SU-DHL-6 (cell line): ENCODE measurements at regions not wholly inside any gene's neighbourhood (a gene's known extent, or its start where the extent isn't known, plus 50 kb on each side); places are given as distances from the start of the nearest gene placed in this dataset.
"Not testable (repeated sequence)": the region's sequence is repeated elsewhere in the genome, so short reads cannot be mapped to it uniquely, and the experiment has no call there.

Experiments
- EZH2phosphoT487 ChIP-seq: fragments of 200-600 bp; sonication (generic), shearing (Covaris generic); conservative IDR thresholded peaks from 2 replicates; pipeline ENCODE4 v1.6.1; 2018; ENCODE audit warnings: mild to moderate bottlenecking, antibody characterized with exemption, low read length, moderate library complexity, mixed read lengths
- TF ChIP-seq, protein P1 (sequence below): fragments of 200-600 bp; sonication (generic); IDR thresholded peaks from one replicate; pipeline ENCODE4 v1.5.1; 2017; ENCODE audit warnings: antibody characterized with exemption, mild to moderate bottlenecking, low read length, moderate library complexity; ENCODE audit not compliant: insufficient read depth, poor library complexity, severe bottlenecking

DNA sequence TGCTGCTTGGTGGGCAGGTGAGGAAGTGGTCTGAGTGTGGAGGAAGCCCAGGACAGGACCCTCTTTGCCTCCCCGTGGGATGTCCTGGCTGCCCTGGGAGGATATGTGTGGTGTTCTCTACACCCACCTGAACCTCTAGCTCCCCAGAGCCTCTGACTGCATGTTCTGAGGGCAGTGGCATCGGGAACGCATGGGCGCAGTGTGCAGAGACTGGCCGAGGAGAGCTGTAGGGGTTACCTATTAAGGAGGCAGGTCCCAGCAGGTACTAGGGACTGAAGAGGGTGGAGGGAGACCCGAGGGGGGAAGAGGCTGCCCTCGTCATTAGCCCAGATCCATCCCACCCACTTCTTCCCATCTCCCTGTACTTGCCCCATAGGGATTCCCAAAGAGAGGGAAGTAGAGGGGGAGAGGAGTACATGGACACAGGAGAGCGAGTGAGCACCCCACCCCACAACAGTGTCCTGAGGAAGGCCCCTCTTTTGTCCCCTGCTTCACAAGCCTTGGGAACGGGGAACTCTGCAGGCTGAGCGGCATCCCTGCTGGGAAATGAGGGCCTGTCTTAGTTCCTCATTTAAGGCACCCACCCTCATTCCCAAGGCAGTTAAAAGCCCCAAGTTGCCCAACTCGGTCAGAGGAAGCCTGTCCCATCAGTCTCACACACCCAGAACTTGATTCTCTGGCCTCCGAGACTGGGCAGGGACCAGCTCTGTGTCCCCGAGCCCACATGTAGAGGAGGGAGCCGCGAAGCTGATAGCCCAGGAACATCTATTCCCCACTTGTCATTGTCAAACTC, 208.5 kb upstream of the PLGLB2 start:
- TF ChIP-seq, protein P1, sequence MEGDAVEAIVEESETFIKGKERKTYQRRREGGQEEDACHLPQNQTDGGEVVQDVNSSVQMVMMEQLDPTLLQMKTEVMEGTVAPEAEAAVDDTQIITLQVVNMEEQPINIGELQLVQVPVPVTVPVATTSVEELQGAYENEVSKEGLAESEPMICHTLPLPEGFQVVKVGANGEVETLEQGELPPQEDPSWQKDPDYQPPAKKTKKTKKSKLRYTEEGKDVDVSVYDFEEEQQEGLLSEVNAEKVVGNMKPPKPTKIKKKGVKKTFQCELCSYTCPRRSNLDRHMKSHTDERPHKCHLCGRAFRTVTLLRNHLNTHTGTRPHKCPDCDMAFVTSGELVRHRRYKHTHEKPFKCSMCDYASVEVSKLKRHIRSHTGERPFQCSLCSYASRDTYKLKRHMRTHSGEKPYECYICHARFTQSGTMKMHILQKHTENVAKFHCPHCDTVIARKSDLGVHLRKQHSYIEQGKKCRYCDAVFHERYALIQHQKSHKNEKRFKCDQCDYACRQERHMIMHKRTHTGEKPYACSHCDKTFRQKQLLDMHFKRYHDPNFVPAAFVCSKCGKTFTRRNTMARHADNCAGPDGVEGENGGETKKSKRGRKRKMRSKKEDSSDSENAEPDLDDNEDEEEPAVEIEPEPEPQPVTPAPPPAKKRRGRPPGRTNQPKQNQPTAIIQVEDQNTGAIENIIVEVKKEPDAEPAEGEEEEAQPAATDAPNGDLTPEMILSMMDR: not testable (repeated sequence)
- TF ChIP-seq EZH2phosphoT487: not testable (repeated sequence)
